HG03354 (cell line): ENCODE measurements at regions not wholly inside any gene's neighbourhood (a gene's known extent, or its start where the extent isn't known, plus 50 kb on each side); places are given as distances from the start of the nearest gene placed in this dataset.
"Not testable (repeated sequence)": the region's sequence is repeated elsewhere in the genome, so short reads cannot be mapped to it uniquely, and the experiment has no call there.

Experiments used
- ATAC-seq: cut with Tn5 transposase; IDR thresholded peaks from one replicate; pipeline ENCODE4 v1.9.1; 2021; ENCODE audit warnings: mild to moderate bottlenecking; ENCODE audit not compliant: unreplicated experiment, poor library complexity, severe bottlenecking

DNA sequence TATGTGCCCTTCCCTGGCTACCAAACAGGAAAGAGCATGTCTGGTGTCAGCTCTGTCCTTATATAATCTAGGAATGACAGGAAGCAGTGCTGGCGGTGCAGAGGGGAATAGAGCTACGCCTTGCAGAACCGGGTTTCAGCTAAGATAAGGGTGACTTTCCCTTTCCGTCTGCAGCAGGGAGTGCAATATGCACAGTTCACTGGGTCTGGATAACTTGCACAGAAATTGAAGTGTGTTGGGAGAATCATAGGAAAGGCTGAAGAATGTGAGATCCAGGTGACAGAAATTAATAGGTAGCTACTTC is 90.0 kb upstream of the TSHZ3 start:
- ATAC-seq = no peak

DNA sequence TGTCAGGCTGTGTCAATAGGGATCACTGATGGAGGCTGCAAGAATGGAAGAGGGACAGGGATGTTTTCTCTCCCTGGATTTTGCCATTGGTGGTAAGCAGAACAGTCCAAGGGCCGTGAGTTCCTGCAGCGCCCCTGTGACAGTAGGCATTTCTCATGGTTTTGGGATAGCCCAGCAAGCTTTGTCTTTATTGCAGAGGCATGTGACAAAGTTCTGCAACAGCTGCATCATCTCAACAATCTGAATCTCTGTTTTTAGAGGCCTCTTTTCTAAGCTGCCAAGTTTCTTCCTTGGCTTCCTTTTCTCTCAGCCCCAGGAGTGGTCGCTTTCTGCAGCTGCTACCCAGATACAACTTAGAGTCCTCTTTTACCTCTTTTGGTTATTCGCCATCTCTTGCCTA is 95.7 kb upstream of the TSHZ3 start:
- ATAC-seq = no peak

DNA sequence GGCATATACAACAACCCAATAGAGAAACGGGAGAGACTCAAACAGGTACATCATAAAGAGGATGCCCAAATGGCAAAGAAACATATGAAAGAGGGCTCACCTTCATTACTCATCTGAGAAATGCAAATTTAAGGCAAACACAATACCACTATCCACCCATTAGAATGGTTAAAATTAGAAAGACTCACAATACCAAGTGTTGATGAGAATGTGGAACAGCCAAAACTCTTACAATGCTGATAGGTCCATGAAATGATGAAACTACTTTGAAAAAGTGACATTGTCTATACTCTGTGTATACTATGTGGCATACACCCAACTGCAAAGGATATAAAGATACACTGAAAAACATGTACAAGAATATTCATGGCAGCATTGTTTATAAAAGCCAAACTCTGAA is 96.2 kb upstream of the TSHZ3 start:
- no peak for ATAC-seq

DNA sequence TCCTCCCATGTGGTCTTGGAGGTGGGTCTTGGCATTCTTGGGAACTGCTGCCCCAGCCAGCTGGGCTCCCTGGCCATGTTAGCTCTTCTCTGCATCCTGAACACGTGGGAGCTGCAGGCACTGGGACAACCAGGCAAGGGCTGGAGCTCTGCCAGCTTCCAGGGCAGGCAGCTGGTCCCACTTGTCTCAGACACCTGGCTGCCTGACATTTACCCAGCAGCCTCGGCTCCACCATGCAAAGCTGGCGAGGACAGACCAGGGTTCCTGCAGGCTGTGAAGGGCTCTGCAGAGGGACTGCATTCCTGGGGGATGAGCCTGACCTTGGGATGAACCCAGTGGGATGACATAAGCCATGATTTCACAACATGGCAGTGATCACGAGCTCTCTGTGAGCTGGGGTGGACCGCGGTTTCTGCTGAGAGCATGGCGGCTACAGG is 99.0 kb upstream of the TSHZ3 start:
- ATAC-seq = no peak

DNA sequence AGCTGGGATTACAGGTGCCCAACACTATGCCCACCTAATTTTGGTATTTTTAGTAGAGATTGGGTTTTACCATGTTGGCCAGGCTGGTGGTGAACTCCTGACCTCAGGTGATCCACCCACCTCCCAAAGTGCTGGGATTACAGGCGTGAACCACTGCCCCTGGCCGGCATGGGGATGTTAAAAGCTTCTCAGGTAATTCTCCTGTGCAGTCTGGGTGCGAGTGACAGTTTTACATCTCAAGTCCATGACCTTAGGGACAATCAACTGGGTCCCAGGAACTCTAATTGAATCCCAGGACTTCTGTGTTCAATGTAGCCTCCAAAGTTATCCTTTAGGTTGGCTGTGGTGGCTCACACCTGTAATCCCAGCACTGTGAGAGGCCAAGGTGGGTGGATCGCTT is 100.1 kb upstream of the TSHZ3 start:
- ATAC-seq = no peak

DNA sequence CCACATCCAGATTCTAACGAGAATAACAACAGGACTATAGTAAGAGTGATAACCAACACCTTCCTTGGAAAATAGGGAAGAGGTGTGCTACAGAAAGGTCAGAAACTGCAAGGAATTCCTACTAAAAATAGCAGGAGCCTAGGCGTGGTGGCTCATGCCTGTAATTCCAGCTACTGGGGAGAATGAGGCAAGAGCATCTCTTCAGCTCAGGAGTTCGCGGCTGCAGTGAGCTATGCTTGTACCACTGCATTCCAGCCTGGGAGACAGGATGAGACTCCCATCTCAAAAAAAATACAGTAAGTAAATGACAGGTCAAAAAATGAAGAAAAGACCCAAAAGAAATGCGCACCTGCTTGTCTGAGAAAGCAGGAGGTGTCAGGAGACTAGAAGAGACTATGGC is 101.5 kb upstream of the TSHZ3 start:
- no peak for ATAC-seq

DNA sequence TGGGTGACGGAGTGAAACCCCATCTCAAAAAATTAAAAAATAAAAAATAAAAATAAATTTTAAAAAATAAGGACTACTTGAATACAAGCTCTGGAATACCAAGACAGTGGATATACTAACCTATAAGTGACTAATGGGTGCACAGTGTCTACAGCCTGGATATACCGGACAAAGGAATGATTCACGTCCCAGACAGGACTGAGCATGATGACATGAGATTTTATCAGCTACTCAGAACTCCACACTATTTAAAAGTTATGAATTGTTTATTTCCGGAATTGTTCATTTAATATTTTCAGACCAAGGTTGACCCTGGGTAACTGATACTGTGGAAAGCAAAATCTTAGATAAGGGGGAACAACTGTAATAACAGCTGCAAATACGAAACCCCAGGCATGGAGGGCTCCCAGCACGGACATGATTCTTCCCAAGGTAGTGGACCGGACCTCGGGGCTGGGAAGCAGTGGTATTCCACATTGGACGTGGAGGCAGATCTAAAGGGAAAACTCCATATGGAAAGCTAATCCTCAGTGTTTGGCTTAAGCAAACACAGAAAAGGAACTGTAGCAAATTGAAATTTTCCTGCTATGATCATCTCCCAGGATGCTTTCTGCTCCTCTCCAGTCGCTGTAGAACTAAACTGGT is 102.6 kb upstream of the TSHZ3 start:
- ATAC-seq = no peak

DNA sequence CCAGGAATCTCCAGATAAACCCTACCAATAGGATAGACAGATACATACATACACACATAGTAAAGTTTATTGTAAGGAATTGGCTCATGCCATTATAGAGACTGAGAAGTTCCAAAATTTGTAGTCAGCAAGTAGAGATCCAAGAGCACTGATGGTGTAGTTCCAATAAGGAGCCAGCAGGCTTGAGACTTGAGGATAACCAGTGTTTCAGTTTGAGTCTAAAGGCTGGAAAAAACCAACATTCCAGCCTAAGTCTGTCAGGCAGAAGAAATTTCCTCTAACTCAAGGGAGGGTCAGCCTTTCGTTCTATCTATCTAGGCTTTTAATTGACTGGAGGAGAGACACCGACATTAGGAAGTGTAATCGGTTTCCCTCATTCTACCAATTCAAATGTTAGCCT is 110.2 kb upstream of the TSHZ3 start:
- ATAC-seq = no peak

DNA sequence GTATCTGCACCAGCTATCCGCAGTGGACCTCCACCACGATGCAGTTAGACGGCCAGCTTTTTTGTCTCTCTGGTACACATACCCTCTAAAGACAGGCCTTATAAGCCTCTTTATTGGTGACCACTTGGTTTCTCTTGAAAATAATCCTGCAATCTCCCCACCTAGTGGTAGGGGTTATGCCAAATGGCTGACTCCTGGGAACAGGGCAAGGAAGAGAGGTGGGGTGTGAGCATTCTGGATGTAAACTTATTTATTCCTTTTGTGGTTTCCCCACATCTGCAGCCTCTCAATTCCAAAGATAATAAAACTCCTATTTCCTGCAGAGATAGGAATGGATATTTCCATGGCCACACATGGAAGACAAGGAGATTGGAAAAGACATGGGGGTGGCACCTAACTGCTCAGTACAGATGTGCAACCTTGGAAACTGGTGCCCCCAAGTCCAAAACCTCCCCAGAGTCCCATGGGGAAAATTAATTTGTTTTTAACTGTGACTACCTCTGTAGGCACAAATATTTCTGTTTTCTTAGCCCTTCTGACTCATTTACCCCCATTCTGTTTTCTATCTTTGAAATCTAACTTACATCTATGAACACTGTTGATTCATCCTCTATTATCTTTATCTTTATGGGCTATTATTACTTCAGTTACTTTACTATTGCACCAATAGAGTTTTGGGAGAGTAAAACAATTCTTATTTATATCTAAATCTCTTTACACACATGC is 112.7 kb upstream of the TSHZ3 start:
- ATAC-seq = no peak

DNA sequence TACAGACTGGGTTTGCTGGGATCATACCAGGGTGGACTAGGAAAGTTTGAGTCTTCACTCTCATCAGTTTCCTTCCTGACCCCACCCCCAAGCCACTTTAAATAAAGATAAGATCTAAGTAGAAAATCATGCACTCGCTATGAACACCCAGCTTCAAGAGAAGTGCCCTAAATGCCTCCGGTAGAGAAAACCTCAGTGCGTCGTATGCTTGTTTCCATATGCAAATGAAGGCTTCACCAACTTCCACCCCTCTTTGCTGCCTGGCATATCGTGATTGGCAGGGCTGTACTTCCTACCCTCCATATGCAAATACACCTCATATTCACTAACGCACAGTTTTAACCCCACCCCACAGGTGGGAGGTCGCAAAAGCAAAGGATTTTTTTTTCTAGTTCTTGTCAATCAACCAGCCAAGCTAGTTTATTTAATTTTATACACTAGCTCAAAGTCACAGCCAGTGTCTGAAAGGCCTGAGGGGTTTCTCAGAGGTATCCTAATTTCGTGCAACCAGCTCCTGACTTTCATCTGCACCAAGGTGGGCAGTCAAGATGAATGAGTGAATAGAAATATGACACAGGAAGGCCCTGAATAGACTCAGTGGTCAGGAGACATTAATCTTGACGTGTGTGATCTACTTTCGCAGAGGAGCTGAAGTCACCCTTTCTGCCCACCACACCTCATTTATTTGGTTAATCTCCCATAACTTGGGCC is 121.1 kb upstream of the TSHZ3 start:
- ATAC-seq = no peak

DNA sequence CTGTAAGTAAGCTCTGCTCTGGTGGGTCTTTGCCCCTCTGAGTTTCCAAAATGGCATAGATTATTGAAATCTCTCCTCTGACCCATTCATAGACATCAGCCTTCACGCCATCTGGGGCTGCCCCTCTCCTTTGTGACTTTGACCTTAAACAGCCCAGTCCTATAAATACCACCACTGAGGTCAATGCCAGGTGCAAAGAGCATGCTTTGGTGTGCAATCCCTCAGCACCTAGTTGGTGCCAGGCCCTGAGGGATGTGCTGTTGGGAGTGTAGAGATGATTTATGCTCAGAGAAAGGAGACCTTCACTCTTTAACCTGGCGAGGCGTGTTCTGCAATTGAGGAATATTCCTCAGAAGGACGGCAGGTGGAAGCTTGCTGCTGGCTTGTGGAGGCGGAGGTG is 121.7 kb upstream of the TSHZ3 start:
- ATAC-seq = no peak

DNA sequence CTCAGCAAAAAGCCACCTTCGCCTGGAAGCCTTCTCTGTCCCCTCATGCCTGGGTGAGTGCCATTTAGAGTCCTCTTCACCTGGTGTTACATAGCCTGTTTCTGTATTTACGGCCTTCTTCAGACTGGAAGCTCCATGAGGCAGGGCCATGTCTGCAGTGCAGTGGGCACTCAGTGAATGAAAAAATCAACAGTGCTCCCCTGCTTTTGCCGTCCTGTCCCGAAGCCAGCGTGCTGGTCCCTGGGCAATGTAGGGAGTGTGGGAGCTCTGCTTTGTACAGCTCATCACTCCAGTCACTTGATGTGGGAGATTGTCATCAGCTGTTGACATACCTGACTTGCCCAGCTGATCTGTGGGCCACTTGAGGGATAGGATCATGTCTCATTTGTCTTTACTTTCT is 129.0 kb upstream of the TSHZ3 start:
- ATAC-seq = no peak

DNA sequence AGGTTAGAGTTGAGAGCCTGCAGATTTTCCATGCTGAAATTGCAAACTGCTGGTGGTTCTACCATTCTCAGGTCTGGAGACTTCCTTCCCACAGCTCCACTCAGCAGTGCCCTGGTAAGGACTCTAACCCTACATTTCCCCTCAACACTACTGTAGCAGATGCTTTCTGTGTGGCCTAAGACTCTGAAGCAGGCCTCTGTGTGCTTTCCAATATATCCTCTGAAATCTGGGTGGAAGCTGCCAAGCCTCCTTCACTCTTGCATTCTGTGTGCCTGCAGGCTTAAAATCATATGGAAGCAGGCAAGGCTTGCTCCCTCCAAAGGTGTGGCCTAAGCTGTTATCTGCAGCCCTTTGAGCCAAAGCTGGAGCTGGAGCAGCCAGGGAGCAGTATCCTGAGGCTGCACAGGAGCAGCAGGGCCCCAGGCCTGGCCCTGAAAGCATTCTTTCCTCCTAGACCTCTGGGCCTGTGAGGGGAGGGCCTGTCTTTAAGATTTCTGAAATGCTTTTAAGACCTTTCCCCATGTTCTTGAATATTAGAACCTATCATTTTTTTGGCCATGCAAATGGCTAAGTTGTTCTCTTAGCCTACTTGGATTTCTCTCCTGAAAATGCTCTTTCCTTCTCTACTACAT is 134.1 kb upstream of the TSHZ3 start:
- ATAC-seq = no peak

DNA sequence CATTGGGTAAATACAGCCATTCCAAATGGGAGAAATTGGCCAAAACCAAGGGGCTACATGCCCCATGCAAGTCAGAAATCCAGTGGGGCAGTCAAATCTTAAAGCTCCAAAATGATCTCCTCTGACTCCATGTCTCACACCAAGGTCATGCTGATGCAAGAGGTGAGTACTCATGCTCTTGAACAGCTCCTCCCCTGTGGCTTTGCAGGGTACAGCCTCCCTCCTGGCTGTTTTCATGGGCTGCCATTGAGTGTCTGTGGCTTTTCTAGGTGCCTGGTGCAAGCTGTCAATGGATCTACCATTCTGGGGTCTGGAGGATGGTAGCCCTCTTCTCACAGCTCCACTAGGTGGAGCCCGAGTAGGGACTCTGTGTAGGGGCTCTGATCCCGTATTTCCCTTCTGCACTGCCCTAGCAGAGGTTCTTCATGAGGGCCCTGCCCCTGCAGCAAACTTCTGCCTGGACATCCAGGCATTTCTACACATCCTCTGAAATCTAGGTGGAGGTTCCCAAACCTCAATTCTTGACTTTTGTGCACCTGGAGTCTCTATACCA is 135.7 kb upstream of the TSHZ3 start:
- ATAC-seq = not testable (repeated sequence)

DNA sequence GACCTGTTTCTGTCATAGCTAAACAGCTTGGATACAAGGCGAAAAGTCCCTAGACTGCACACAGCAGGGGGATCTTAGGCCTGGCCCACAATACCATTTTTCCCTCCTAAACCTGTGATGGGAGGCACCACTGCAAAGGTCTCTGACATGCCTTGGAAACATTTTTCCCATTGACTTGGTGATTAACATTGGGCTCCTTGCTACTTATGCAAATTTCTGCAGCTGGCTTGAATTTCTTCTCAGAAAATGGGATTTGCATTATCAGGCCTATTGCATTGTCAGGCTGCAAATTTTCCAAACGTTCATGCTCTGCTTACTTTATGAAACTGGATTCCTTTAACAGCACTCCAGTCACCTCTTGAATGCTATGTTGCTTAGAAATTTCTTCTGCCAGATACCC is 136.2 kb upstream of the TSHZ3 start:
- ATAC-seq = no peak

DNA sequence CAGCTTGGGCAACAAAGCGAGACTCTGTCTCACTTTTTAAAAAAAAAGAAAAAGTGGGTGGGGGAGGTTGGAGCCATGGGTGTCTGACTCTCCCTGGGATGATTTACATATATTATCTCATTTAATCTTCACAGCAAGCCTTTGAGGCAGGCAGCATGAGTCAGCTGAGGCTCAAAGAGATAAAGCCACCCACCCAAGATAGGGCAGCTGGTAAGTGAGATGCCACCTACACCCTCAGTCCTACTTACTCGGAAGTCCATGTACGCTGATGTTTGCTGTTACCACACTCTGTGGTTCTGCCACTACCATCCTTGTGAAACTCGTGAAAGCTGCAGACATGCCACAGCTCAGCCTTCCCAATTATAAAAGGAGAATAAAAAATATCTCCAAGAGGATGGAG is 142.0 kb upstream of the TSHZ3 start:
- no peak for ATAC-seq

DNA sequence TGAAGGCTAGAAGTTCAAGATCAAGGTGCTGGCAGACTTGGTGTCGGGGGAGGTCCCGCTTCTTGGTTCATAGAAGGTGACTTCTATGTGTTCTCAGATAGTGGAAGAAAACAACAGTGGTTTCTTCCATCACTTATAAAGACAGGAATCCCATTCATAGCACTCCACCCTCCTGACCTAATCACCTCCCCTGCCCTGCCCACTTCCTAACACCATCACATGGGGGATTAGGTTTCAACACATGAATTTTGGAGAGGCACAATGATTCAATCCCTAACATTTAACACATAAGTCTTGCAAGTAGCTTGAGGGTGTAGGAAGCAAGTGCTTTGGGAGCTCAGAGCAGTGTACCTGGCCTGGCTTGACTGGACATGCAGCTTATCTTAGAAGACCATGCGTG is 142.8 kb upstream of the TSHZ3 start:
- no peak for ATAC-seq

DNA sequence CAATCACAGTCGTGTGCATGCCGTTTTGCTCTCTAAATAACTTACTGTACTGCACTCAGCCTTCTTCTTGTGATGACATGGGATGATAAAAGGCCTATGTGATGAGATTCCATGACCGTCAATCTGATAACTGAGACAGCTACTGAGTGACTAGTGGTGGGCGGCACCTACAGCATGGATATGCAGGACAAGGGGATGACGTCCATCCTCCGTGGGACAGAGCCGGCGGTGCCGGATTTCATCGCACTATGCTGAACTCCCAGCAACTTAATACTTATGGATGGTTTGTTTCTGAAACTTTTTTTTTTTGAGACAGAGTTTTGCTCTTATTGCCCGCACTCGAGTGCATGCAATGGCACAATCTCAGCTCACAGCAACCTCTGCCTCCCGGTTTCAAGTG is 146.8 kb upstream of the TSHZ3 start:
- no peak for ATAC-seq

DNA sequence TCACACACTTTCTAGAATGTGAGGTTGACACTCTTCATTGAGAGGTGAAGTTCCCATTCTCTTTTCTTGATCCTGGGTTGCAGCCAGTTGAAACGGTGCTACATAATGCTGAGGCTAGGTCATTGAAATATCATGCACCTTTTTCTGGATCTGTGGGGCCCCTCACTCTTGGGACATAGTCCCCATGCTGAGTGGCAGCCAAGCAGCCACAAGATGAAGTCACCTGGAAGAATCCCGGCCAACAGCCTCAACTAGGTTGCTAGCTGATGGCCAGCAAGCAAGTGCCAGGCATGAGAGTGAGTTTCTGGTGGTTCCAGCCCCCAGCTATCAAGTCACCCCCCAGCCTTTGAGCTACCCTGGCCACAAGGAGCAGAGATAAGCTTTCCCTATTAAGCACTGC is 148.5 kb upstream of the TSHZ3 start:
- ATAC-seq = no peak

DNA sequence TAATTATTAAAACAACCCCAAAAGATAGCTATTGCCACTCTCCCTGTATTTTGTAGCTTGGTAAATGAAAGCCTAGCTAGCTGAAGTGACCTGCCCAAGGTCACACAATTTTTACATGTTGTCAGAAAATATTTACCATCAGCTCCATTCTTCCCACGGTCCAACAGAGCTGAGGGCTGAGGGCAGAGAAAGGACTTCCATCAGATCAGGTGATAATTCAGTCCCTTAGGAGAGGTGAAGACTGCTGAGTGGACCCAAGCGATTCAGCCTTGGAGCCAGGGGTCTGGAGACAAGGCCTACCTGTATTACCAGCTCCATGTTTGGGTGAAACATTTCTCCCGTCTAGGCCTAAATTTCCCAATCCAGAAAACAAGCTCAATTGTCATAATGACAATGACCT is 149.5 kb upstream of the TSHZ3 start:
- ATAC-seq = no peak
